HG03060 (cell line): ENCODE measurements at regions not wholly inside any gene's neighbourhood (a gene's known extent, or its start where the extent isn't known, plus 50 kb on each side); places are given as distances from the start of the nearest gene placed in this dataset.
"Not testable (repeated sequence)": the region's sequence is repeated elsewhere in the genome, so short reads cannot be mapped to it uniquely, and the experiment has no call there.

Experiments used
- ATAC-seq: cut with Tn5 transposase; IDR thresholded peaks from one replicate; pipeline ENCODE4 v1.9.1; 2021; ENCODE audit warnings: low read depth, moderate number of reproducible peaks; ENCODE audit not compliant: unreplicated experiment

- no peak for ATAC-seq
Measured at GRCh38 chr15:69666441-69666882, 213.8 kb downstream of the RPLP1 start.

- ATAC-seq, result no peak
Measured at GRCh38 chr15:69666921-69667811, 214.5 kb downstream of the RPLP1 start.

GRCh38 chr15:69668039-69668705, 215.6 kb downstream of the RPLP1 start:
- no peak for ATAC-seq

- peak; percentile 50 for ATAC-seq
Measured at GRCh38 chr15:69668963-69669362, 216.3 kb downstream of the RPLP1 start.

GRCh38 chr15:69669446-69669845, 216.8 kb downstream of the RPLP1 start:
- no peak for ATAC-seq

GRCh38 chr15:69673291-69673881, 220.8 kb downstream of the RPLP1 start:
- ATAC-seq, result no peak

GRCh38 chr15:69675731-69676130, 223.1 kb downstream of the RPLP1 start:
- no peak for ATAC-seq

GRCh38 chr15:69677403-69677802, 224.8 kb downstream of the RPLP1 start:
- no peak for ATAC-seq

- ATAC-seq, result peak; percentile 86
Measured at GRCh38 chr15:69679623-69680228, 227.1 kb downstream of the RPLP1 start.

- not testable (repeated sequence) for ATAC-seq
Measured at GRCh38 chr15:69684823-69685222, 232.2 kb downstream of the RPLP1 start.

- no peak for ATAC-seq
Measured at GRCh38 chr15:69685512-69686452, 233.2 kb downstream of the RPLP1 start.

- no peak for ATAC-seq
Measured at GRCh38 chr15:69686626-69687025, 234.0 kb downstream of the RPLP1 start.

- no peak for ATAC-seq
Measured at GRCh38 chr15:69689133-69689532, 236.5 kb downstream of the RPLP1 start.

GRCh38 chr15:69691307-69692015, 238.8 kb downstream of the RPLP1 start:
- ATAC-seq, result no peak

- no peak for ATAC-seq
Measured at GRCh38 chr15:69692342-69692741, 239.7 kb downstream of the RPLP1 start.

- no peak for ATAC-seq
Measured at GRCh38 chr15:69693059-69693458, 240.4 kb downstream of the RPLP1 start.

GRCh38 chr15:69696946-69697345, 244.3 kb downstream of the RPLP1 start:
- ATAC-seq, result no peak

- no peak for ATAC-seq
Measured at GRCh38 chr15:69697916-69698315, 245.3 kb downstream of the RPLP1 start.

GRCh38 chr15:69699096-69699495, 246.5 kb downstream of the RPLP1 start:
- no peak for ATAC-seq
